ENCODE measurements at regions not wholly inside any gene's neighbourhood (a gene's known extent, or its start where the extent isn't known, plus 50 kb on each side); places are given as distances from the start of the nearest gene placed in this dataset.
"Not testable (repeated sequence)": the region's sequence is repeated elsewhere in the genome, so short reads cannot be mapped to it uniquely, and the experiment has no call there.

DNA sequence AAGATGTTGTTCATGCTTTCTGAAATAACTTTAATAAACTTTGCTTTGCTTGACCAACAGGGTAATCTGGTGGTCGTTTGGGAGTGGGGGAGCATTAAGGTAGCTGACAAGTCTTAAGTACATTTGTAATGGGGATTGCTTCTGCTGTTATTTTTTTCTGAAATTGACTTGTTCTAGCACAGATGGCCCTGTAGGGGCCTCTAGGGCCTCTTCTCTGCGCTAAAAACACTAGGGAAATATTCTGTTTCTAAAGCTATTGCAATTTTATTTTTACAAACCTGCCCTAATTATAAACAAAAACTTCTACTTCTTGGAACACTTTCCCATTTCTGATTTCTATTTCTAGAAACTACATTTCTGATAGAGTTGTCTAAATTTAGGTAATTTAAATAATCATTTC lies 191.3 kb upstream of the KCNJ3 start:
- TF ChIP-seq, protein P1, sequence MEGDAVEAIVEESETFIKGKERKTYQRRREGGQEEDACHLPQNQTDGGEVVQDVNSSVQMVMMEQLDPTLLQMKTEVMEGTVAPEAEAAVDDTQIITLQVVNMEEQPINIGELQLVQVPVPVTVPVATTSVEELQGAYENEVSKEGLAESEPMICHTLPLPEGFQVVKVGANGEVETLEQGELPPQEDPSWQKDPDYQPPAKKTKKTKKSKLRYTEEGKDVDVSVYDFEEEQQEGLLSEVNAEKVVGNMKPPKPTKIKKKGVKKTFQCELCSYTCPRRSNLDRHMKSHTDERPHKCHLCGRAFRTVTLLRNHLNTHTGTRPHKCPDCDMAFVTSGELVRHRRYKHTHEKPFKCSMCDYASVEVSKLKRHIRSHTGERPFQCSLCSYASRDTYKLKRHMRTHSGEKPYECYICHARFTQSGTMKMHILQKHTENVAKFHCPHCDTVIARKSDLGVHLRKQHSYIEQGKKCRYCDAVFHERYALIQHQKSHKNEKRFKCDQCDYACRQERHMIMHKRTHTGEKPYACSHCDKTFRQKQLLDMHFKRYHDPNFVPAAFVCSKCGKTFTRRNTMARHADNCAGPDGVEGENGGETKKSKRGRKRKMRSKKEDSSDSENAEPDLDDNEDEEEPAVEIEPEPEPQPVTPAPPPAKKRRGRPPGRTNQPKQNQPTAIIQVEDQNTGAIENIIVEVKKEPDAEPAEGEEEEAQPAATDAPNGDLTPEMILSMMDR (IDR thresholded peaks at IDR 0.05; ENCODE audit: low read depth, low read length): no peak
- no peak overlapping the region for H3K4me3 ChIP-seq (ENCODE audit: low read depth, low read length)
- DNase-seq (ENCODE audit: low read depth, low spot score): no peak
- in situ Hi-C loops (cut with HindIII; ENCODE audit: low sequenced_read_pairs): no loop called here

DNA sequence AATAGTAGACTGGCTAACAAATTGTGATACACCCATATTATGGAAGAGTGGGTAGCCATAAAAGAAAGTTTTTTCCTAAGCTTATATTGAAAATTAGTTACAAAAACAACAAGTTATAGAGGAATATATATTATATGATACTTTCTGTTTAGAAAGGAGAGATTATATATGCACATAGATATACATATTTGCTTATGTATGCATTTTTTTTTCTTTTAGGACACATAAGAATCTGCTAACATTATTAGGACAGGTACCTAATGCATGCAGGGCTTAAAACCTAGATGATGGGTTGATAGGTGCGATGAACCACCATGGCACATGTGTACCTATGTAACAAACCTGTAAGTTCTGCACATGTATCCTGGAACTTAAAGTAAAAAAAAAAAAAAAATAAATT lies 179.6 kb upstream of the KCNJ3 start:
- in situ Hi-C loops (cut with HindIII; ENCODE audit: low sequenced_read_pairs): no loop called here
- no peak for DNase-seq (ENCODE audit: low read depth, low spot score)
- TF ChIP-seq, protein P1 (IDR thresholded peaks at IDR 0.05; ENCODE audit: low read depth, low read length): no peak
- H3K4me3 ChIP-seq (ENCODE audit: low read depth, low read length): no peak overlapping the region

DNA sequence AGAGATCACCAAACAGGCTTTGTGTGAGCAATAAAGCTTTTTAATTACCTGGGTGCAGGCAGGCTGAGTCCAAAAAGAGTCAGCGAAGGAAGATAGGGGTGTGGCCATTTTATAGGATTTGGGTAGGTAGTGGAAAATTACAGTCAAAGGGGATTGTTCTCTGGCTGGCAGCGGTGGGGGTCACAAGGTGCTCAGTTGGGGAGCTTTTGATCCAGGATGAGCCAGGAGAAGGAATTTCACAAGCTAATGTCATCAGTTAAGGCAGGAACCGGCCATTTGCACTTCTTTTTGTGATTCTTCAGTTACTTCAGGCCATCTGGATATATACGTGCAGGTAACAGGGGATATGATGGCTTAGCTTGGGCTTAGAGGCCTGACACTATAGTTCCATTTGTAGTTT lies 177.5 kb upstream of the KCNJ3 start:
- DNase-seq (ENCODE audit: low read depth, low spot score): not testable (repeated sequence)

DNA sequence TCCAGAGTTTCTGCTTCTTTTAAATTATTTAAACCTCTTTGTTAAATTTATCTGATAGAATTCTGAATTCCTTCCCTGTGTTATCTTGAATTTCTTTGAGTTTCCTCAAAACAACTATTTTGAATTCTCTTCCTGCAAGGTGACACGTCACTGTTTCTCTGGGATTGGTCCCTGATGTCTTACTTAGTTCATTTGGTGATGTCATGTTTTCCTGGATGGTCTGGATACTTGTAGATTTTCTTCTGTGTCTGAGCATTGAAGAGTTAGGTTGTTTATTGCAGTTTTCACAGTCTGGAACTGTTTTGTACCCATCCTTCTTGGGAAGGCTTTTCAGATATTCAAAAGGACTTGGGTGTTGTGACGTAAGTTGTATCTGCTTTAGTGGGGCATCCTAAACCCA lies 172.3 kb upstream of the KCNJ3 start:
- TF ChIP-seq, protein P1 (IDR thresholded peaks at IDR 0.05; ENCODE audit: low read depth, low read length): no peak
- H3K4me3 ChIP-seq (ENCODE audit: low read depth, low read length): no peak overlapping the region
- in situ Hi-C loops (cut with HindIII; ENCODE audit: low sequenced_read_pairs): no loop called here
- no peak for DNase-seq (ENCODE audit: low read depth, low spot score)

More for the DNA sequence above, 177.5 kb upstream of the KCNJ3 start:
- in situ Hi-C loops (cut with HindIII; ENCODE audit: low sequenced_read_pairs); H3K4me3 ChIP-seq (ENCODE audit: low read depth, low read length): not testable (repeated sequence)

DNA sequence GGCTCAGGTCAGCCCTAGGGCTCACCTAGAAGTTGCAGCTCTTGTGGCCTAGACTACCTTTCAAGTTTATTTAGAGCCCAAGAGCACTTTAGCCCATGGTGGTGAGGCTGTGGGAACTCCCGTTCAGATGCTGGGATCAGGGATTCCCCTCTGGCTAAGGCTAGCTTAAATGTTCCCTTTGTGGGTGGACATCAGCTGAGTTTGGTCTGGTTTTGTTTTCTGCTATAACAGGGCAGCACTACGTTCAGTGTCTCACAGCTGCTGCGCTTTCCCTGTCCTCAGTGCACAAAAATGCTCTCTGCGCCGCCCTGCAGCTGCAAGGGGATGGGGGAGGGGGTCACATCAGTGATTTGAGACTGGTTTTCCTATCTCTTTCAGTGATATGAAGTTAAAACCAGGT lies 170.5 kb upstream of the KCNJ3 start:
- in situ Hi-C loops (cut with HindIII; ENCODE audit: low sequenced_read_pairs): no loop called here
- H3K4me3 ChIP-seq (ENCODE audit: low read depth, low read length): no peak overlapping the region
- TF ChIP-seq, protein P1 (IDR thresholded peaks at IDR 0.05; ENCODE audit: low read depth, low read length): no peak
- no peak for DNase-seq (ENCODE audit: low read depth, low spot score)

DNA sequence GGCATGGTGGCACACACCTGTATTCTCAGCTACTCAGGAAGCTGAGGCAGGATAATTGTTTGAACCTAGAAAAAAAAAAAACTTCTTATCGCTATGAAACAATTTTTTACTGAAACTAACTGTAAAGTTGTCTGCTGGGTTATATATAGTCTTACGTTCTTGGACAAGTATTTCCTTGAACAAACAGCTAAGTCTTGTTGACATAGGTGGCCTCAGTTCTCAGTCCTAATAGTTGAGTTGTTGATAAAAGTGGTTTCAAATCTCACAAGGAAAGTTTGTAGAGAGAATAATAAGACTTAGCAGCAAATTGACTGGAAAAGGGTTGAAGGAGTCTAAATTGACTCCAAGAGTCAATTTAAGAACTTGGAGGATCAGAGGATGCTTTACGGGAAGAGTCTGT lies 166.5 kb upstream of the KCNJ3 start:
- TF ChIP-seq, protein P1 (IDR thresholded peaks at IDR 0.05; ENCODE audit: low read depth, low read length): no peak
- in situ Hi-C loops (cut with HindIII; ENCODE audit: low sequenced_read_pairs): no loop called here
- no peak for DNase-seq (ENCODE audit: low read depth, low spot score)
- no peak overlapping the region for H3K4me3 ChIP-seq (ENCODE audit: low read depth, low read length)

DNA sequence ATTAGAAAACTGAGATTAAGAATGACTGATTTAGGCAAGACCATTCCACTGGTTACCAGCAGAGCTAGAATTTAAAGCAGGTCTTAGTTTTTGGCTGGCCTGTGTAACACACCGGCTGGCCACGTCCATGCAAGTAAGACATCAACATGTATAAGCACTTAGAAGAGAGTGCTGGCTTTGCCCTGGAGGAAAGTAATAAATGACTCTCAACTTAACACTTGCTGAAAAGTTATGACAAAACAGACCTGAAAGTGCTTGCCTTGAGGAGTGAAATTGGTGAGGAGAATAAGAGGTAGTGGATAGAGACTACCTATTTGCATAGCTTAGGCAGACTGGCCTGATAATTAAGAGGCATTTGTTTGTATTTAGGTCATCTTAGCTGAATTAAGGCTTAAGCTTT lies 165.7 kb upstream of the KCNJ3 start:
- no peak for DNase-seq (ENCODE audit: low read depth, low spot score)
- in situ Hi-C loops (cut with HindIII; ENCODE audit: low sequenced_read_pairs): no loop called here
- TF ChIP-seq, protein P1 (IDR thresholded peaks at IDR 0.05; ENCODE audit: low read depth, low read length): no peak

More for the DNA sequence above, 165.7 kb upstream of the KCNJ3 start:
- no peak overlapping the region for H3K4me3 ChIP-seq (ENCODE audit: low read depth, low read length)
